Dendritic cell treated with granulocyte-macrophage colony-stimulating factor and Interleukin-4, amounts not matched to agents 40 ng/mL and 50 ng/mL, for 4 days (primary cell): ENCODE measurements at regions not wholly inside any gene's neighbourhood (a gene's known extent, or its start where the extent isn't known, plus 50 kb on each side); places are given as distances from the start of the nearest gene placed in this dataset.

Experiments
- H3K27ac Mint-ChIP-seq: one replicate; pipeline ENCODE4 v1.8.0; 2022; ENCODE audit warnings: mild to moderate bottlenecking, mixed read lengths
- H3K27me3 Mint-ChIP-seq: one replicate; pipeline ENCODE4 v1.8.0; 2022; ENCODE audit warnings: mild to moderate bottlenecking, mixed read lengths
- H3K36me3 Mint-ChIP-seq: one replicate; pipeline ENCODE4 v1.8.0; 2022; ENCODE audit warnings: low read depth, mixed read lengths
- H3K4me1 Mint-ChIP-seq: one replicate; pipeline ENCODE4 v1.8.0; 2022; ENCODE audit warnings: low read depth, mixed read lengths
- H3K4me3 Mint-ChIP-seq: one replicate; pipeline ENCODE4 v1.8.0; 2022; ENCODE audit warnings: mild to moderate bottlenecking, moderate library complexity, mixed read lengths
- H3K9me3 Mint-ChIP-seq: one replicate; pipeline ENCODE4 v1.8.0; 2022; ENCODE audit warnings: mixed read lengths
- intact Hi-C: fragments of 100-400 bp; cut with micrococcal nuclease; formaldehyde crosslinking; loops from one replicate; pipeline ENCODE4 v1.15.0; 2022

GRCh38 chr12:23424685-23425084 is 524.8 kb downstream of the SOX5 start:
- Mint-ChIP-seq H3K27me3 (no peaks in the 10 kb centered on the region), H3K4me1 (no peaks in the 10 kb centered on the region), H3K27ac (no peak overlapping the region), H3K4me3 (no peak overlapping the region), H3K9me3 (peaks cover 36% of the 10 kb centered on the region), H3K36me3 (no peaks in the 10 kb centered on the region)
- intact Hi-C loops: no loop called here

- no peak overlapping the region for H3K27ac Mint-ChIP-seq
- intact Hi-C loops: no loop called here
- H3K4me1 Mint-ChIP-seq: no peaks in the 10 kb centered on the region
- no peaks in the 10 kb centered on the region for H3K27me3 Mint-ChIP-seq
- no peak overlapping the region for H3K4me3 Mint-ChIP-seq
- no peaks in the 10 kb centered on the region for H3K36me3 Mint-ChIP-seq
- H3K9me3 Mint-ChIP-seq: peaks cover 29% of the 10 kb centered on the region
Observed at GRCh38 chr12:23426328-23426727, 523.1 kb downstream of the SOX5 start.

GRCh38 chr12:23428758-23429157 is 520.7 kb downstream of the SOX5 start:
- no peak overlapping the region for H3K27ac Mint-ChIP-seq
- no peaks in the 10 kb centered on the region for H3K36me3 Mint-ChIP-seq
- H3K4me1 Mint-ChIP-seq: no peaks in the 10 kb centered on the region
- H3K4me3 Mint-ChIP-seq: no peak overlapping the region
- intact Hi-C loops: no loop called here
- H3K9me3 Mint-ChIP-seq: peaks cover 29% of the 10 kb centered on the region
- no peaks in the 10 kb centered on the region for H3K27me3 Mint-ChIP-seq

GRCh38 chr12:23431006-23431405 is 518.5 kb downstream of the SOX5 start:
- H3K4me3 Mint-ChIP-seq: no peak overlapping the region
- no peaks in the 10 kb centered on the region for H3K27me3 Mint-ChIP-seq
- intact Hi-C loops: no loop called here
- H3K4me1 Mint-ChIP-seq: no peaks in the 10 kb centered on the region
- H3K27ac Mint-ChIP-seq: no peak overlapping the region
- H3K9me3 Mint-ChIP-seq: peaks cover 49% of the 10 kb centered on the region
- no peaks in the 10 kb centered on the region for H3K36me3 Mint-ChIP-seq

- H3K9me3 Mint-ChIP-seq: peaks cover 43% of the 10 kb centered on the region
- intact Hi-C loops: no loop called here
- H3K27me3 Mint-ChIP-seq: no peaks in the 10 kb centered on the region
- no peak overlapping the region for H3K4me3 Mint-ChIP-seq
- H3K36me3 Mint-ChIP-seq: no peaks in the 10 kb centered on the region
- H3K27ac Mint-ChIP-seq: no peak overlapping the region
- H3K4me1 Mint-ChIP-seq: no peaks in the 10 kb centered on the region
Observed at GRCh38 chr12:23433121-23433520, 516.3 kb downstream of the SOX5 start.

GRCh38 chr12:23434154-23434553 is 515.3 kb downstream of the SOX5 start:
- Mint-ChIP-seq H3K4me1 (no peaks in the 10 kb centered on the region), H3K9me3 (peaks cover 53% of the 10 kb centered on the region), H3K27me3 (no peaks in the 10 kb centered on the region), H3K4me3 (no peak overlapping the region), H3K36me3 (no peaks in the 10 kb centered on the region), H3K27ac (no peak overlapping the region)
- intact Hi-C loops: no loop called here

- Mint-ChIP-seq H3K4me1 (no peaks in the 10 kb centered on the region), H3K9me3 (peaks cover 14% of the 10 kb centered on the region), H3K4me3 (no peak overlapping the region)
Observed at GRCh38 chr12:23446746-23447145, 502.7 kb downstream of the SOX5 start.

GRCh38 chr12:23450810-23451209 is 498.7 kb downstream of the SOX5 start:
- intact Hi-C loops: no loop called here
- Mint-ChIP-seq H3K9me3 (peaks cover 24% of the 10 kb centered on the region), H3K27ac (no peak overlapping the region), H3K4me1 (no peaks in the 10 kb centered on the region), H3K27me3 (no peaks in the 10 kb centered on the region), H3K36me3 (no peaks in the 10 kb centered on the region), H3K4me3 (no peak overlapping the region)

More at GRCh38 chr12:23446746-23447145, 502.7 kb downstream of the SOX5 start:
- no peaks in the 10 kb centered on the region for H3K36me3 Mint-ChIP-seq
- H3K27ac Mint-ChIP-seq: no peak overlapping the region
- intact Hi-C loops: no loop called here
- no peaks in the 10 kb centered on the region for H3K27me3 Mint-ChIP-seq

GRCh38 chr12:23455283-23455682 is 494.2 kb downstream of the SOX5 start:
- H3K27me3 Mint-ChIP-seq: no peaks in the 10 kb centered on the region
- intact Hi-C loops: no loop called here
- H3K27ac Mint-ChIP-seq: no peak overlapping the region
- no peaks in the 10 kb centered on the region for H3K4me1 Mint-ChIP-seq
- peaks cover 17% of the 10 kb centered on the region for H3K9me3 Mint-ChIP-seq
- H3K4me3 Mint-ChIP-seq: no peak overlapping the region
- H3K36me3 Mint-ChIP-seq: no peaks in the 10 kb centered on the region

GRCh38 chr12:23458640-23459039 is 490.8 kb downstream of the SOX5 start:
- intact Hi-C loops: no loop called here
- Mint-ChIP-seq H3K4me3 (no peak overlapping the region), H3K36me3 (no peaks in the 10 kb centered on the region), H3K4me1 (no peaks in the 10 kb centered on the region), H3K9me3 (peaks cover 9% of the 10 kb centered on the region), H3K27me3 (no peaks in the 10 kb centered on the region), H3K27ac (no peak overlapping the region)

- Mint-ChIP-seq H3K27me3 (no peaks in the 10 kb centered on the region), H3K27ac (no peak overlapping the region), H3K4me3 (no peak overlapping the region), H3K4me1 (no peaks in the 10 kb centered on the region), H3K36me3 (no peaks in the 10 kb centered on the region), H3K9me3 (peaks cover 47% of the 10 kb centered on the region)
- intact Hi-C loops: no loop called here
Observed at GRCh38 chr12:23462546-23462945, 486.9 kb downstream of the SOX5 start.

GRCh38 chr12:23463172-23463571 is 486.3 kb downstream of the SOX5 start:
- H3K4me3 Mint-ChIP-seq: no peak overlapping the region
- H3K9me3 Mint-ChIP-seq: peaks cover 53% of the 10 kb centered on the region
- intact Hi-C loops: no loop called here
- H3K36me3 Mint-ChIP-seq: no peaks in the 10 kb centered on the region
- H3K4me1 Mint-ChIP-seq: no peaks in the 10 kb centered on the region
- H3K27me3 Mint-ChIP-seq: no peaks in the 10 kb centered on the region
- H3K27ac Mint-ChIP-seq: no peak overlapping the region

- peaks cover 65% of the 10 kb centered on the region for H3K9me3 Mint-ChIP-seq
- H3K27me3 Mint-ChIP-seq: no peaks in the 10 kb centered on the region
- H3K36me3 Mint-ChIP-seq: no peaks in the 10 kb centered on the region
- no peak overlapping the region for H3K27ac Mint-ChIP-seq
- H3K4me1 Mint-ChIP-seq: no peaks in the 10 kb centered on the region
- H3K4me3 Mint-ChIP-seq: no peak overlapping the region
- intact Hi-C loops: no loop called here
Observed at GRCh38 chr12:23464241-23464812, 485.1 kb downstream of the SOX5 start.

- H3K36me3 Mint-ChIP-seq: no peaks in the 10 kb centered on the region
- H3K4me3 Mint-ChIP-seq: no peak overlapping the region
- intact Hi-C loops: no loop called here
- no peak overlapping the region for H3K27ac Mint-ChIP-seq
- H3K27me3 Mint-ChIP-seq: no peaks in the 10 kb centered on the region
- peaks cover 74% of the 10 kb centered on the region for H3K9me3 Mint-ChIP-seq
- no peaks in the 10 kb centered on the region for H3K4me1 Mint-ChIP-seq
Observed at GRCh38 chr12:23472329-23472971, 477.0 kb downstream of the SOX5 start.

GRCh38 chr12:23473071-23473470 is 476.4 kb downstream of the SOX5 start:
- Mint-ChIP-seq H3K36me3 (no peaks in the 10 kb centered on the region), H3K27me3 (no peaks in the 10 kb centered on the region), H3K9me3 (peaks cover 73% of the 10 kb centered on the region), H3K27ac (no peak overlapping the region), H3K4me3 (no peak overlapping the region), H3K4me1 (no peaks in the 10 kb centered on the region)
- intact Hi-C loops: no loop called here
